Upper lobe of left lung (tissue), 4 donors: ENCODE measurements at regions not wholly inside any gene's neighbourhood (a gene's known extent, or its start where the extent isn't known, plus 50 kb on each side); places are given as distances from the start of the nearest gene placed in this dataset.

Source experiments
- CTCF ChIP-seq, 6 experiments: fragments of 450-650 bp in 4 of 6; fragments of 200-600 bp in 2 of 6; sonication (generic) in 2 of 6; IDR thresholded peaks; one replicate each; pipeline ENCODE4 v1.5.1; 2016 to 2019; ENCODE audit warnings: antibody characterized with exemption in 6 of 6
- EP300 ChIP-seq, 4 donors: sonication (generic); formaldehyde crosslinking; IDR thresholded peaks; one replicate each; pipeline ENCODE4 v1.5.1; 2017; ENCODE audit warnings: antibody characterized with exemption in 4 of 4, control low read depth in 2 of 4
- POLR2A ChIP-seq, 4 donors: fragments of 450-650 bp; IDR thresholded peaks; one replicate each; pipeline ENCODE4 v1.5.1; 2016 to 2017; ENCODE audit warnings: antibody characterized with exemption in 4 of 4, mild to moderate bottlenecking in 2 of 4
- POLR2AphosphoS5 ChIP-seq, 2 donors: sonication (generic); formaldehyde crosslinking; IDR thresholded peaks; one replicate each; pipeline ENCODE4 v1.5.1; 2017; ENCODE audit warnings: antibody characterized with exemption in 2 of 2

GRCh38 chr6:25137916-25138232, 141.3 kb upstream of the CARMIL1 start:
- TF ChIP-seq CTCF (IDR thresholded peaks at IDR 0.05) (no peak), POLR2AphosphoS5 (IDR thresholded peaks at IDR 0.05) (no peak), EP300 (IDR thresholded peaks at IDR 0.05) (no peak), POLR2A (IDR thresholded peaks at IDR 0.05) (no peak)
